GM12892 (cell line): ENCODE measurements at regions not wholly inside any gene's neighbourhood (a gene's known extent, or its start where the extent isn't known, plus 50 kb on each side); places are given as distances from the start of the nearest gene placed in this dataset.

Experiments used
- POLR2A ChIP-seq: IDR thresholded peaks from 2 replicates; pipeline ENCODE4 v1.6.1; 2011; ENCODE audit warnings: low read depth, low read length, control low read depth
- POLR2AphosphoS5 ChIP-seq: IDR thresholded peaks from 2 replicates; pipeline ENCODE4 v1.6.1; 2011; ENCODE audit warnings: low read depth, low read length, control low read depth

DNA sequence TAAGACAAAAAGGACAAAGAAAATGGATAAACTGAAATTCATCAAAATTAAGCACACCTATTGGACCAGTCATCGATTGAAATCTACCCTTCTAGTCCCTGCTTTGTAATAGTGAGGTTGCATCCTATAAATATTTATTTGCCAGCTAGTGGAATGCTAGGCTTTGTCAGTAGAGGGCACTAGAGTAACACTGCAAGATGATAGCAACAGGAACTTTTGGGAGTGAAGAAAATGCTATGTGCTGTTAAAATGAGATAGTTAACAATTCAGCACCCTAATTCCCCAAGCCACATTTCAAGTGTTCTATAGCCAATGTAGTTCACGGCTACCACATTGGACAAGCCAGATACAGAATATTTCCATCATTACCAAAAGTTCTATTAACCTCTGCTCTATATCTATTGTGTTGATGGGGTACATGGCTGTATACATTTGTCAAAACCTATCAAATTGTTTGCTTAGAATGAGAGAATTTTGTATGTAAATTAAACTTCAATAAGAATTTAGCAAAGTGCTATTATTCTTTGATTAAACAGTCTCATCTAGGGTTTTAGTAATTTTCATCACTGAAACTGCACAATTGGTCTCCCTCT, 69.8 kb downstream of the LSMEM1 start:
- TF ChIP-seq POLR2A (no peak), POLR2AphosphoS5 (no peak)
